SK-N-SH treated with all-trans-retinoic acid at 6 μM for 48 hours (cell line): ENCODE measurements at regions not wholly inside any gene's neighbourhood (a gene's known extent, or its start where the extent isn't known, plus 50 kb on each side); places are given as distances from the start of the nearest gene placed in this dataset.

Source experiments
- ARNTL ChIP-seq: fragments of 450-650 bp; formaldehyde crosslinking; IDR thresholded peaks from 2 replicates; pipeline ENCODE4 v1.5.0; 2020; ENCODE audit warnings: low read depth, mild to moderate bottlenecking, moderate library complexity, borderline replicate concordance
- BACH2 ChIP-seq: fragments of 250-450 bp; sonication (Bioruptor Pico); IDR thresholded peaks from 2 replicates; pipeline ENCODE4 v1.9.0; 2021; ENCODE audit warnings: mild to moderate bottlenecking, borderline replicate concordance
- ISL1 ChIP-seq: fragments of 250-450 bp; sonication (Bioruptor Pico); IDR thresholded peaks from 2 replicates; pipeline ENCODE4 v2.1.2; 2022; ENCODE audit warnings: mild to moderate bottlenecking, moderate library complexity
- OSR1 ChIP-seq: fragments of 250-450 bp; sonication (Bioruptor Pico); IDR thresholded peaks from 2 replicates; pipeline ENCODE4 v1.8.0; 2022; ENCODE audit warnings: moderate library complexity, mild to moderate bottlenecking, inconsistent platforms
- TCF4 ChIP-seq: fragments of 250-450 bp; sonication (Bioruptor Pico); IDR thresholded peaks from 2 replicates; pipeline ENCODE4 v1.8.0; 2021; ENCODE audit warnings: mild to moderate bottlenecking, moderate library complexity, borderline replicate concordance
- ZFP3 ChIP-seq: fragments of 250-450 bp; sonication (Bioruptor Pico); IDR thresholded peaks from 2 replicates; pipeline ENCODE4 v1.5.0; 2020; ENCODE audit warnings: mild to moderate bottlenecking, moderate library complexity
- ZFP30 ChIP-seq: fragments of 450-650 bp; formaldehyde crosslinking; IDR thresholded peaks from 2 replicates; pipeline ENCODE4 v1.5.0; 2022; ENCODE audit warnings: mild to moderate bottlenecking, moderate library complexity

- no peak for TF ChIP-seq ZFP30 (CRISPR knock-in tag)
- no peak for TF ChIP-seq ZFP3 (CRISPR knock-in tag)
- no peak for TF ChIP-seq ISL1 (CRISPR knock-in tag)
- TF ChIP-seq ARNTL (CRISPR knock-in tag) = no peak
- no peak for TF ChIP-seq OSR1
- no peak for TF ChIP-seq BACH2 (CRISPR knock-in tag)
- no peak for TF ChIP-seq TCF4
These were observed 990.9 kb downstream of the PLOD2 start for GRCh38 chr3:145170121-145170520.
